Liver (tissue), 8 donors: ENCODE measurements at regions not wholly inside any gene's neighbourhood (a gene's known extent, or its start where the extent isn't known, plus 50 kb on each side); places are given as distances from the start of the nearest gene placed in this dataset.

ENCODE experiments used
- DNase-seq: peaks from one replicate; pipeline ENCODE4 v3.0.0-alpha.2; 2017; ENCODE audit warnings: low spot score
- H3K27ac ChIP-seq, 2 donors: one replicate each; pipeline ENCODE4 v1.7.0; 2013; ENCODE audit warnings: inconsistent platforms in 2 of 2, low read length in 2 of 2, control low read depth in 1 of 2, low read depth in 1 of 2, mild to moderate bottlenecking in 1 of 2
- H3K27me3 ChIP-seq, 4 donors: one replicate each; pipeline versions ENCODE4 v1.6.1 to v1.7.0; 2013; ENCODE audit warnings: low read length in 3 of 4, inconsistent platforms in 1 of 4, mild to moderate bottlenecking in 1 of 4, moderate library complexity in 1 of 4; ENCODE audit not compliant: control insufficient read depth in 4 of 4, insufficient read depth in 4 of 4
- H3K36me3 ChIP-seq, 4 donors: one replicate each; pipeline versions ENCODE4 v1.6.1 to v1.7.0; 2013; ENCODE audit warnings: low read length in 3 of 4, mild to moderate bottlenecking in 3 of 4, low read depth in 1 of 4, moderate library complexity in 1 of 4; ENCODE audit not compliant: control insufficient read depth in 4 of 4, insufficient read depth in 3 of 4
- H3K4me1 ChIP-seq, 4 donors: one replicate each; pipeline versions ENCODE4 v1.6.1 to v1.7.0; 2013; ENCODE audit warnings: low read length in 3 of 4, mild to moderate bottlenecking in 3 of 4, moderate library complexity in 1 of 4; ENCODE audit not compliant: control insufficient read depth in 4 of 4, insufficient read depth in 4 of 4
- H3K4me3 ChIP-seq, 3 donors: one replicate each; pipeline versions ENCODE4 v1.6.1 to v1.7.0; 2013; ENCODE audit warnings: low read length in 3 of 3, control low read depth in 1 of 3, low read depth in 1 of 3, mild to moderate bottlenecking in 1 of 3
- H3K9ac ChIP-seq, 2 donors: one replicate each; pipeline ENCODE4 v1.7.0; 2013; ENCODE audit warnings: low read length in 2 of 2, mild to moderate bottlenecking in 2 of 2, moderate library complexity in 2 of 2, control low read depth in 1 of 2, low read depth in 1 of 2
- H3K9me3 ChIP-seq, 4 donors: one replicate each; pipeline versions ENCODE4 v1.6.1 to v1.7.0; 2013; ENCODE audit warnings: low read length in 3 of 4; ENCODE audit not compliant: control insufficient read depth in 4 of 4
- CTCF ChIP-seq: fragments of 150-350 bp; IDR thresholded peaks from 2 replicates; pipeline ENCODE4 v1.5.1; 2017; ENCODE audit warnings: improper control_type of control experiment, low read depth, low read length; ENCODE audit not compliant: missing input control
- EGR1 ChIP-seq, 2 donors: IDR thresholded peaks; 2 replicates each; pipeline ENCODE4 v1.6.1; 2016 to 2018; ENCODE audit warnings: antibody characterized with exemption in 2 of 2, low read depth in 2 of 2
- FOXA2 ChIP-seq: IDR thresholded peaks from 2 replicates; pipeline ENCODE4 v1.6.1; 2016; ENCODE audit warnings: antibody characterized with exemption
- GABPA ChIP-seq, 2 donors: IDR thresholded peaks in 1 of 2; conservative IDR thresholded peaks in 1 of 2; 2 replicates each; pipeline ENCODE4 v1.6.1; 2016; ENCODE audit warnings: antibody characterized with exemption in 2 of 2, mild to moderate bottlenecking in 1 of 2, moderate library complexity in 1 of 2
- HNF4A ChIP-seq, 2 donors: conservative IDR thresholded peaks; 2 replicates each; pipeline ENCODE4 v1.6.1; 2016; ENCODE audit warnings: antibody characterized with exemption in 2 of 2, mild to moderate bottlenecking in 2 of 2
- HNF4G ChIP-seq: IDR thresholded peaks from 2 replicates; pipeline ENCODE4 v1.6.1; 2016; ENCODE audit warnings: antibody characterized with exemption
- JUND ChIP-seq, 2 donors: IDR thresholded peaks; 2 replicates each; pipeline ENCODE4 v1.6.1; 2016; ENCODE audit warnings: antibody characterized with exemption in 2 of 2
- MAX ChIP-seq: IDR thresholded peaks from 2 replicates; pipeline ENCODE4 v1.6.1; 2016; ENCODE audit warnings: antibody characterized with exemption
- NR2F2 ChIP-seq: IDR thresholded peaks from 2 replicates; pipeline ENCODE4 v1.6.1; 2016; ENCODE audit warnings: antibody characterized with exemption
- RAD21 ChIP-seq, 2 donors: IDR thresholded peaks; 2 replicates each; pipeline ENCODE4 v1.6.1; 2016; ENCODE audit warnings: antibody characterized with exemption in 2 of 2, mild to moderate bottlenecking in 2 of 2
- REST ChIP-seq: IDR thresholded peaks from 2 replicates; pipeline ENCODE4 v1.6.1; 2016; ENCODE audit warnings: antibody characterized with exemption, mild to moderate bottlenecking
- RXRA ChIP-seq, 2 donors: IDR thresholded peaks; 2 replicates each; pipeline ENCODE4 v1.6.1; 2017 to 2018; ENCODE audit warnings: antibody characterized with exemption in 2 of 2, mild to moderate bottlenecking in 1 of 2
- SP1 ChIP-seq: IDR thresholded peaks from 2 replicates; pipeline ENCODE4 v1.6.1; 2018; ENCODE audit warnings: antibody characterized with exemption, mild to moderate bottlenecking
- TAF1 ChIP-seq: conservative IDR thresholded peaks from 2 replicates; pipeline ENCODE4 v1.6.1; 2016; ENCODE audit warnings: antibody characterized with exemption, mild to moderate bottlenecking
- YY1 ChIP-seq: IDR thresholded peaks from 2 replicates; pipeline ENCODE4 v1.6.1; 2016; ENCODE audit warnings: antibody characterized with exemption, mild to moderate bottlenecking
- whole genome bisulfite sequencing: extraction: QIAGEN DNeasy Blood & Tissue Kit; methylation state at CpG from one replicate; pipeline ENCODE4 v1.1.7; 2013; 5-methylcytosine and 5-hydroxymethylcytosine counted together
- TF ChIP-seq, protein P1 (sequence below): IDR thresholded peaks from 2 replicates; pipeline ENCODE4 v1.6.1; 2016; ENCODE audit warnings: antibody characterized with exemption
- TF ChIP-seq, protein P2 (sequence below): IDR thresholded peaks from 2 replicates; pipeline ENCODE4 v1.6.1; 2016; ENCODE audit warnings: antibody characterized with exemption
- donor health status: healthy.
- donor health status: healthy.
- donor health status: healthy.
- donor health status: healthy.
- donor health status: healthy.

GRCh38 chr15:38079236-38079635, 144.8 kb downstream of the TMCO5A start (continued):
- TF ChIP-seq, protein P1, sequence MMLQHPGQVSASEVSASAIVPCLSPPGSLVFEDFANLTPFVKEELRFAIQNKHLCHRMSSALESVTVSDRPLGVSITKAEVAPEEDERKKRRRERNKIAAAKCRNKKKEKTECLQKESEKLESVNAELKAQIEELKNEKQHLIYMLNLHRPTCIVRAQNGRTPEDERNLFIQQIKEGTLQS = no peak
- TF ChIP-seq EGR1 (IDR thresholded peaks at IDR 0.05; ENCODE audit: low read depth in 2 of 2) (no peak), HNF4G (no peak), NR2F2 (no peak)
- TF ChIP-seq, protein P2, sequence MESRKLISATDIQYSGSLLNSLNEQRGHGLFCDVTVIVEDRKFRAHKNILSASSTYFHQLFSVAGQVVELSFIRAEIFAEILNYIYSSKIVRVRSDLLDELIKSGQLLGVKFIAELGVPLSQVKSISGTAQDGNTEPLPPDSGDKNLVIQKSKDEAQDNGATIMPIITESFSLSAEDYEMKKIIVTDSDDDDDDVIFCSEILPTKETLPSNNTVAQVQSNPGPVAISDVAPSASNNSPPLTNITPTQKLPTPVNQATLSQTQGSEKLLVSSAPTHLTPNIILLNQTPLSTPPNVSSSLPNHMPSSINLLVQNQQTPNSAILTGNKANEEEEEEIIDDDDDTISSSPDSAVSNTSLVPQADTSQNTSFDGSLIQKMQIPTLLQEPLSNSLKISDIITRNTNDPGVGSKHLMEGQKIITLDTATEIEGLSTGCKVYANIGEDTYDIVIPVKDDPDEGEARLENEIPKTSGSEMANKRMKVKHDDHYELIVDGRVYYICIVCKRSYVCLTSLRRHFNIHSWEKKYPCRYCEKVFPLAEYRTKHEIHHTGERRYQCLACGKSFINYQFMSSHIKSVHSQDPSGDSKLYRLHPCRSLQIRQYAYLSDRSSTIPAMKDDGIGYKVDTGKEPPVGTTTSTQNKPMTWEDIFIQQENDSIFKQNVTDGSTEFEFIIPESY = no peak

- no peak for DNase-seq
- Histone ChIP-seq H3K4me3 (no peak overlapping the region), H3K36me3 (no peaks in the 10 kb centered on the region), H3K9ac (no peak overlapping the region), H3K27ac (no peak overlapping the region), H3K27me3 (no peaks in the 10 kb centered on the region), H3K9me3 (no peaks in the 10 kb centered on the region), H3K4me1 (no peaks in the 10 kb centered on the region)
- TF ChIP-seq, protein P1 = no peak
- no peak for TF ChIP-seq SP1
- WGBS = 59% methylated on average over 3 of the region's 3 CpGs
These were observed 146.3 kb downstream of the TMCO5A start for GRCh38 chr15:38080651-38081275.

DNA sequence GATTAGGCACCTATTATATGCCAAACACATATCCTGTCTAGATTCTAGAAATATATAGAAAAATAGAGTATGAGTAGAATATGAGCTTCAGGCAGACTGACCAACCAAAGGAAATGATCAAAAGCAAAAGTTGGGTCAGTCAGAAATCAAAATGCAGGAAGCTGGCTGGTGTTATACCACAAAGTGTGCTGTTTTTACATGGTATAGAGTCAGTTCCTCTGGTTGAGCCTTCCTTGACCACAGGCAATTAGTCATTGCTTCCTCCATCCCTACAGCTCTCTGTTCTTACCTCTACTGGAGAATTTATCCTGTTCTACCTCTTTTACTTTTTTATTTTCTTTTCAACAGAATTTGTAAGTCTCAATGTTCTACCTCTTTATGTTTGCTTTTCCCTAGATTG, 149.8 kb downstream of the TMCO5A start:
- H3K36me3 ChIP-seq = no peaks in the 10 kb centered on the region
- no peaks in the 10 kb centered on the region for H3K4me1 ChIP-seq
- no peaks in the 10 kb centered on the region for H3K27me3 ChIP-seq
- H3K9ac ChIP-seq = no peak overlapping the region
- TF ChIP-seq EGR1 (IDR thresholded peaks at IDR 0.05; ENCODE audit: low read depth in 2 of 2) (no peak), FOXA2 (no peak), MAX (no peak), GABPA (IDR thresholded peaks at IDR 0.05 in 1 of 2, conservative IDR thresholded peaks at IDR 0.05 in 1 of 2) (no peak), TAF1 (no peak), CTCF (no peak), YY1 (no peak), REST (no peak), JUND (IDR thresholded peaks at IDR 0.05) (no peak), RAD21 (IDR thresholded peaks at IDR 0.05) (no peak), RXRA (IDR thresholded peaks at IDR 0.05) (no peak), SP1 (no peak), HNF4G (no peak), HNF4A (conservative IDR thresholded peaks at IDR 0.05) (no peak), NR2F2 (no peak)
- TF ChIP-seq, protein P1 = no peak
- TF ChIP-seq, protein P2 = no peak
- no peak overlapping the region for H3K4me3 ChIP-seq
- no peaks in the 10 kb centered on the region for H3K9me3 ChIP-seq
- DNase-seq = no peak
- no peak overlapping the region for H3K27ac ChIP-seq
